PC-9 (cell line): ENCODE measurements at regions not wholly inside any gene's neighbourhood (a gene's known extent, or its start where the extent isn't known, plus 50 kb on each side); places are given as distances from the start of the nearest gene placed in this dataset.

Experiments used
- CTCF ChIP-seq: fragments of 200-600 bp; sonication (generic); conservative IDR thresholded peaks from 2 replicates; pipeline ENCODE4 v1.6.1; 2017; ENCODE audit warnings: mixed run types, antibody characterized with exemption, mild to moderate bottlenecking, moderate library complexity
- EZH2 ChIP-seq: fragments of 200-600 bp; sonication (generic); IDR thresholded peaks from 2 replicates; pipeline ENCODE4 v1.8.0; 2017; ENCODE audit warnings: antibody characterized with exemption, low read depth

DNA sequence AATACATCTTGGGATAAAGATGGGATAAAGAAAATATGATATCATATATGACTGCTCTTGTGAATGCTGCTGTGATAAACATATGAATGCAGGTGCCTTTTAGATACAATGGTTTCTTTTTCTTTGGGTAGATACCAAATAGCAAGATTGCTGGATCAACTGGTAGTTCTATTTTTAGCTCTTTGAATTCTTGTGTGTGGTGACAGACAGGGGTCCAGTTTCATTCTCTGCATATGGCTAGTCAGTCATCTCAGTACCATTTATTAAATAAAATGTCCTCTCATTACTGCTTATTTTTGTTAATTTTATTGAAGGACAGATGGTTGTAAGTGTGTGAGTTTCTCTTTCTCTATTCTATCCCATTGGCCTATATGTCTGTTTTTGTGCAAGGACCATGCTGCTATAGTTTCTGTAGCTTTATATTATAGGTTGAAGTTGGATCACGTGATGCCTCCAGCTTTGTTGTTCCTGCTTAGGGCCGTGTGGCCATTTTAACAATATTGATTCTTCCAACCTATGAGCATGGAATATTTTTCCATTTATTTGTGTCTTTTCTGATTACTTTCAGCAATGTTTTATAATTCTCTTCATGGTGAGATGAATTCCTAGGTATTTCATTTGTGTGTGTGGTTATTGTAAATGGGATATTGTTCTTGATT is 1089.8 kb upstream of the CADM2 start:
- TF ChIP-seq CTCF (no peak), EZH2 (no peak)
